ENCODE measurements at regions not wholly inside any gene's neighbourhood (a gene's known extent, or its start where the extent isn't known, plus 50 kb on each side); places are given as distances from the start of the nearest gene placed in this dataset.
"Not testable (repeated sequence)": the region's sequence is repeated elsewhere in the genome, so short reads cannot be mapped to it uniquely, and the experiment has no call there.

DNA sequence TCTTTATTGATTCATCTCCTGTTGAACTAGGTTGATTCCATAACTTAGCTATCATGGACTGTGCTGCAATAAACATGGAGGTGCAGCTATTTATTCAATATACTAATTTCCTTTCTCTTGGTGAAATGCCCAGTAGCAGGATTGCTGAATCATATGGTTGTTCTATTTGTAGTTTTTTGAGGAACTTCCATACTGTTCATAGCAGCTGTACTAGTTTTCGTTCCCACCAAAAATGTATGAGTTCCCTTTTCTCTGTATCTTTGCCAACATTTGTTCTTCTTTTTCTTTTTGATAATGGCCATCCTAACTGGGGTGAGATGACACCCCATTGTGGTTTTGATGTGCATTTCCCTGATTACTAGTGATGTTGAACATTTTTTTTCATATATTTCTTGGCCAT lies 87.2 kb upstream of the NAV2 start:
- no peak for DNase-seq

DNA sequence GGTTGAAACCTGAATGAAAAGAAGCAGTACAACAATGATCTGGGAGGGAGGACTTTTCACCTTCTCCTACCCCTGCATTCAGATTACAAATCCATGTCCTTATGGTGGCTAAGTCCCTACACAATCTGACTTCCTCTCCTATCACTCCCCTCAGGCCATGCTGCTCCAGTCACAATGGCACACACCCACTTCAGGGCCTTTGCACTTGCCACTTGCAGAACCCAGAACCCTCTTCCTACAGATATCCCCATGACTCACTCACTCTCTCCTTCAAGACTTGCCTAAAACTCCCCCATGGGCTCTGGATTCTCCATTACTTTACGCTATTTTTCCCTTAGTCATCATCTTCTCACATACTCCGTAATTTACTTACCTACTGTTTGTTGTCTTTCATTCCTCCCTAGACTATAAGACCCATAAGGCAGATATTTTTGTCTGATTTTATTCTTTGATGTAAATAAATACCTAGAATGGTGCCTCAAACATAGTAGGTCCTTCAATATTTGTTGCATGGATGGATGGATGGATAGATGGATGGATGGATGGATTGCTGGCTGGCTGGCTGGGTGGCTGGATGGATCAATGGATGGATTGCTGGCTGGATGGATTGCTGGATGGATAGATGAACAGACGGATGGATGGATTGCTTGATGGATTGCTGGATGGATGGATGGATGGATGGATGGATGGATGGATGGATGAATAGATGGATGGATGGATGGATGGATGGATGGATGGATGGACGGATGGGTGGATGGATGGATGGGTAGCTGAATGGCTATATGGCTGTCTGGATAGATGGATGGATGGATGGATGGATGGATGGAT lies 94.7 kb upstream of the NAV2 start:
- DNase-seq = no peak

DNA sequence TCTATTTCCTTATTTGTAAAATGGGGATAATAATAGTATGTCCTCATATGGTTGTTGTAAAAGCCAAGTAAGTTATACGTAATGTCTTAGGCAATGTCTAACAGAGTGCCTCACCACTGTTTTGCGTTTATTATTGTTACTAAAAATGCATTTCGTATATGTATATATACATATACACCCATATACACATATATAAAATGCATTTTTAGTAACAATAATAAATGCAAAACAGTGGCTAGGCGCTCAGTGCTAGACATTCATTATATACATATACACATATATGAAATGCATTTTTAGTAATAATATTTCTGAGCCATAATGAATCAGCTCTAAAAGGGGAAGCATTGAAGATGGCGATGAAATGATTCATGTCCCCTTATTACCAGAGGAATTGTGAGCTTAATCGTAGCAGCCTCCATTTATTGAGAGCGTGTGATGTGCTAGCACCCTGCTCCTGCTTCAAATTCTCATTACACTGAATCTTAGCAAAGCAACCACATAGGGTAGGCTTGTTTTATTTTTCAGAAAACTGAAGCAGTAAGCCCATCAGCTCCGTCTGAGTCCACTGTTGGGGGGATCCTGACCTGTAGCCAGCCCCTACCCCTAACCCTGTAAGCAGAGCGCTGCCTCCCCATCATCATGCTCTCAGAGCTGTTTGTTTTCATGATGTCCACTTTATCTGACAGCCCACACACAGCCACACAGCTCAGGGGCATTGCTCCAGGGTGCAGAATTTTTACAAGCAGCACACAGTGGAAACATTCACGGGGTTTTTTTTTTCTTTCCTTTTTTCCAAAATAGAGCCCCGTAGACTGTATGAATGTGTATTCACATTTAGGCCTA lies 97.1 kb upstream of the NAV2 start:
- DNase-seq = no peak

DNA sequence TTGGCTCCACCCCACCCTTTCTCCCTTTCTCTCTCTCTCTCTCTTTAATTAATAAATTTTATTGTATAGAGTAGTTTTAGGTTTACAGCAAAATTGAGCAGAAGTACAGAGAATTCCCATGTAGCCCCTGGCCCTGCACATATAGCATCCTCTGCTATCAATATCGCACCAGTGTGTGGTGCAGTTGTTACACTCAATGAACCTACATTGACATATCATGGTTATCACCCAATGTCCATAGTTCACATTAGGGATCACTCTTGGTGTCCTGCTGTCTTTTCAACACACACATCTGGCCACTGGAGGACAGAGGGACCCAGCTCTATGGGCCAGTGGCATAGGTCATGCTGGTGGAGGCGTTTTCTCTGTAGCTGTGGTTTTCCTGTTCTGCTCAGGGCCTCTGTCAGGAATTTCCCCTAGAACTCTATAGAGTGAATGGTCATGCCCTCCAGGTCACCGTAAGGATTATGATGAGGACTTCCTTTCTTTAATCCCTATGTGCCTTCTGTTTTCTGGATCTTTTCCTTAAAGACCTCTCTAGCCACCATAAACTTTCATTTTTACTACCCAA lies 98.2 kb upstream of the NAV2 start:
- DNase-seq = no peak

DNA sequence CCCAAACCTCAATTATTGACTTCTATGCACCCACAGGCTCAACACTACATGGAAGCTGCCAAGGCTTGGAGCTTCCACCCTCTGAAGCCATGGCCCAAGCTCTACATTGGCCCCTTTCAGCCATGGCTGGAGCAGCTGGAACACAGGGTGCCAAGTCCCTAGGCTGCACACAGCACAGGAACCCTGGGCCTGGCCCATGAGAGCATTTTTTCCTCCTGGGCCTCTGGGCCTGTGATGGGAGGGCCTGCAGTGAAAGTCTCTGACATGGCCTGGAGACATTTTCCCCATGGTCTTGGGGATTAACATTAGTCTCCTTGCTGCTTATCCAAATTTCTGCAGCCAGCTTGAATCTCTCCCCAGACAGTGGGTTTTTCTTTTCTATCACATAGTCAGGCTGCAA lies 100.6 kb upstream of the NAV2 start:
- DNase-seq = not testable (repeated sequence)

DNA sequence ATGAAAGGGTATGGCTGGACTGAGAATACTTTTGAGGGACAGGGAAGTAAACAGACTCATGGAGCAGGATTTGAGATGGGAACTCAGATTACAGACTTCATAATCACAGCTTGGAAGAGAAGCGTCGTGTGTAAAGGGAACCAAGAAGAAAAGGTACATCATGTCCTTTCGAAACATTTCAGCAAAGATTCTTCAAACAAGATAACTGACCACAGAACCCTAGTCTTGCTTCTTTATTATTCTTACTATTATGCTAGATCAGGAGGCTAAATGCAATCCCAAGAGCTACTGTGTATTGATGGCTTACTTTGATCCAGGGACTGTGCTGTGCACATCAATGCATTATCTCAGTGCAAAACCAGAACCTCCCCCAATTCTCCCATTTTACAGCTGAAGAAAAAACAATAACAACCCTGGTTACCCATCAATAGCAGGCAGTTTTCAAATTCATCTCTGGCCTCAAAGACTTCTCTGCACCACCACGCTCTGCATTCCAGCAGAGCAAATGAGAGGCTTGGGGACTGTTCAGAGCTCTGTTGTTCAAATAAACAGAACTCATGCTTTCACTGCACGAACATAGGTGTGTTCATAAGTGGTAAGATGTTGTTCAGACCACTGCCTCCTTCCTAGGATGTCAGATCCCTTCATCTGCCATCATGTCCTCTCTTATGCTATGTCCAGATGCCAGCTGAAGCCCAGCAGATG lies 104.8 kb upstream of the NAV2 start:
- no peak for DNase-seq

DNA sequence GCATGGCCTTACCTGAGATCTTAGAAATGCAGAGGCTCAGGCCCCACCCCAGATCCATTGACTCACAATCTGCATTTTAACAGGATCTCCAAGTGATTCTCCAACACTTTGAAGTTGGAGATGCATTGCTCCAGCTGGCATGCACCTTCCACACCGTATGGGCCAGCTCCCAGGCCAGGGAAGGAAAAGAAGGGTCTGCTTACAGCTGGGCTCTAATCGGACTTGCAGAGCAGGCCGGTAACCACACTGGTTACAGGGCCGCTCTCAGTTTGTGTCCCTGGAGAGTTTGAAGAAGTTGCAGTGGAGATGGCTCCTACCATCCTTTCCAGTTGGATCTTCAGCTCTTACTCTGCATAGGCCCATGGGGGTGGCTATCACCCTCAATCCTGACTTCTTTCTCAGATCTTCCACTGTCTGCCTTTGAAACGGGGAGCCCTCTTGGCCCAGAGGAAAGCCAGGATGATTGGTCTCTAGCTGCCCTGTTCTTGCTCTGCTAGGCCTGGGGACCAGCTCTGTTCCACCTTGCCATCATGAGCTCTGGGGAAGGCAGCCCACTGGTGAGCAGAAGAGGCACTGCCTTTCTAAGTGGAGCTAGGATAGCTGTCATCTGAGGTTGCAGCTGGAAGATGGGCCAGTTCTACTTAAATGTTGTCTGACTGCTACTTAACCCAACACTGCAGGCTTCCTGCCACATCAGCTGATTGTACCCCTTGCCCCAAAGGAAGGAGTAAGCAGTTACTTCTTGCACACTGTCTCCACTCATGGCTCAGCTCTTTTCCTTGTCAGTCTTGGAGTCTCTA lies 105.6 kb upstream of the NAV2 start:
- no peak for DNase-seq

DNA sequence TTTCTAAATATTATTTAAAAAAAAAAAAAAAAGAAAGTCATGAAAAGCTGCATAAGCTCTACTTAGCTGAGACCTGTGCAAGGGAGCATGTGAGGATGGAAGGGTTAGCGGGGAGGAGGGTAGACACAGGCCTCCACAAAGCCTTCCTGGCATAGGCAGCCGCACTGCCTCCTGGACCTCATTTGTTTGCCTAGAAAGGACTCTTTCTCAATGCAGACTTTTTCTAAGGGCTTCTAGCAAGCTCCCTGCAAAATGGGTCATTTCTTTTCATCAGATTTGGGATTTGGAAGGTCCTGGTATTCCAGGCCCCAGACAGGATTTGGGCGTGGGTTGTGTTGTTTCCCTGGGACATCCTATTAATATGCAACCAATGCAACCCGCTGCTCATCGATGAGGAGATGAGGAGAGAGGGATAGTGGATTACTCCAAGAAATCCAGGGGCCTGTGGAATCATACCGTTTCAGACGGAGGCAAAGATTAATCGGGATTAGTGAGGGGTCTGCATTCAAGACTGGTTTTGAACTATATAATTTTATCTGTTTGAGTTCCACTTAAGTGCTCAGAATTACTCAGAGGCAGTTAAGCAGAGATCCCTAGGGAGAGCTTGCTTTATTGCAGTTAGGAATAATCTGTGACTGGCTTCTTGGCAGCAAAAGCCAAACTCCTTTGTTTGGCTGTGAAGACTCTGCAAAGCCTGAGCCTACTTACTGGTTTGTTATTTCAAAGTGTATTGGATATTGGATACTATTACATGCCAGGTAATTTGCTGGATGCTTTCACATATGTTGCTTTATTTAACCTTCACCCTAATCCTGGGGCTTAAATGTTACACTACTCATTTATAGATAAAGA lies 106.9 kb upstream of the NAV2 start:
- DNase-seq = no peak

DNA sequence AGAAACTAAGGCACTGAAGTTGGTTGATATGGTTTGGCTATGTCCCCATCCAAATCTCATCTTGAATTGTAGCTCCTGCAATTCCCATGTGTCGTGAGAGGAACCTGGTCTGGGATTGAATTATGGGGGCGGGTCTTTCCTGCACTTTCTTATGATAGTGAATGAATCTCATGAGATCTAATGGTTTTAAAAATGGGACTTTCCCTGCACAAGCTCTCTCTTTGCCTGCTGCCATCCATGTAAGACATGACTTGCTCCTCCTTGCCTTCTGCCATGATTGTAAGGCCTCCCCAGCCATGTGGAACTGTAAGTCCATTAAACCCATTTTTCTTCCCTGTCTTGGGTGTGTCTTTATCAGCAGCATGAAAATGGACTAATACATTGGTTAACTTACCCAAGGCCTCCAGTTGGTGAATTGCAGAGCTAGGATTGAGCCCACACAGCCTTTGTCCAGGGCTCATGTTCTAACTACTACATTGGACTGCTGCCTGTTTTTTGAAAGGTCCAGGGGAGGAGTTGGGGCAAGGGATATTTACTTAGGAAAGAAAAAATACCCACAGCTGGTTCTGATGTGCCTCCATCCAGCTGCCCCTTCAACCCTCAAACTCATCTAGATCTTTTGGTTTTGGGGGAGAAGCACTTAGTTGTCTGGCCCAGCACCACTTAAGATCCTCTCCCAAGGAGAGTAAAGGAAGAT lies 107.8 kb upstream of the NAV2 start:
- no peak for DNase-seq

DNA sequence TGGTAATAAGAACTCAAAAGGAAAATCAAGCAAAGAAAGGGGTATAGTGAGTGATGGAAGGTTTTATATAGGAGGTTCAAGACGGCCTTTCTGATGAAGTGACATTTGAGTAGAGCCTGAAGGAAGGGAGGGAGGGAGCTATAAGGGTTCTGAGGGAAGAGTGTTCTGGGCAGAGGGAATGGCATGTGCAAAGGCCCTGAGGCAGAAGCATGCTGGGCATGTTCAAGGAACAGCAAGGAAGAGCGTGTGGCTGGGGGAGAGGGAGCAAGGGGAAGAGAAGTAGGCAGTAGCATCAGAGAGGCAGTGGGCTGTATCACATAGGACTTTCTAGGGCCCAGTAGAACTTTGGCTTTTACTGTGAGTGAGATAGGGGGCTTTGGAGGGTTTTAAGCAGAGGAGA lies 108.9 kb upstream of the NAV2 start:
- no peak for DNase-seq

DNA sequence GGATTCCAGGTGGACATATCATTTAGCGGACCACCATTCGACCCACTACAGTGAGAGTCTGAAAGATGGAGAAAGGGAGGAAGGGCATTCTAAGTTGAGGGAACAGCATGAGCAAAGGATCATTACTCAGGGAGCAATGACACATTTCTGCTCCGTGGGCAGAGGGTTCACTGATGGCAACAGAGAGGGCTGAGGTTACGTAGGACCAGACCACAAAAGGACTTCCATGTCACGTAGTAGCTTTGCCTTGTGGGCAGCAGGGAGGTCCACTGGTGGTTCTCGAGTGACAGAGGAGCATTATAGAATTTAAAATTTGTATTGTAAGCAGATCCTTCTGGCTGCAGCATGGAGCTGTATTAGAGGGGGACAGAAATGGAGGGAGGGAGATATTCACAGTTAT lies 109.7 kb upstream of the NAV2 start:
- no peak for DNase-seq

DNA sequence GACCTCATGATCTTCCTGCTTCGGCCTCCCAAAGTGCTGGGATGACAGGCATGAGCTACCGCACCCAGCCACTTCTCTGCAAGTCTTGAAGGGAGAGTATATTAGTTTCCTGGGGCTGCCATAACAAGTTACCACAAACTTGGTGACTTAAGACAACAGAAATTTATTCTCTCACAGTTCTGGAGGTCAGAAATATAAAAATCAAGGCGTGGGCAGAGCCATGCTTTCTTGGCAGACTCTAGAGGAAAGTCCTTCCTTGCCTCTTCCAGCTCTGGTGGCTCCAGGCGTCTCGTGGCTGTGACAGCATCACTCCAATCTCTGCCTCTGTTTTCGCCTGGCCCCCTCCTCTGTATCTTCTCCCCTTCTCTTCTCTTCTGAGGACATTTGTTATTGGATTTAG lies 110.2 kb upstream of the NAV2 start:
- no peak for DNase-seq

DNA sequence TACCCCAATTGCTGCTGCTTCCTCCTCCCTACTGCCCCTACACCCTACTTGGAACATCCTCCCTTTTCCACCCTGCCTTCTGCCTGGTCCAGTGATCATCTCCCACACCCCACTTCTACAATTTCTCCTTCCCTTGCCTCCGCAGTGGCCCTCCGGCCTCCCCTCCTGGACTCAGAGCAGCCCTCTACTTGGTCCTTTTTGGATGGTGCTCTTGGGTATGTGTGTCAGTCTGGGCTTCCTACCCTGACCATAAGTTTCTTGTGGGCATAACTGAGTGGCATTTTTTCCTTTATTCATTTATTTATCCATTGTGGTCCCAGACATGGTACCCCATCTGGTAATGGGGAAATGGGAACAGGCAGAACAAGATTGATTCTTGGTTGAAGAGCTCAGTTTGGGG lies 111.4 kb upstream of the NAV2 start:
- DNase-seq = no peak

DNA sequence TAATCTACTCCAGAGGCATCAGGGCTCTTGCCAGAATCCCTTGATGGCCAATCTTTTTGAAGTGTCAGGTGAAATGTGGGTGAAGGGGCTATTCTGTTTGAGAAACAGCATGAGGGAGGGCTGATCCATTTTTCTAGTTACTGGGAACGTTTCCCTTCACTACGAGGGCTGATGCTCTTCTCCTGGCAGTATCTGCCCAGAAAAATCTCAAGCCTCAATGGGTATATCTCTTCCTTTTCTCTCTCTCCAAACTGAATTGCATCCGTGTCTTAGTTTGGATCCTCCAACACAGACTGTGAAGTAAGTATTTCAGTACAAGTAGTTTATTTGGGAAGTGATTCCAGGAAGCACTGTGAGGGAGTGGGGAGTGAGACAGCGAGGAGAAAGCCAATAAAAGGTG lies 113.0 kb upstream of the NAV2 start:
- DNase-seq = no peak

DNA sequence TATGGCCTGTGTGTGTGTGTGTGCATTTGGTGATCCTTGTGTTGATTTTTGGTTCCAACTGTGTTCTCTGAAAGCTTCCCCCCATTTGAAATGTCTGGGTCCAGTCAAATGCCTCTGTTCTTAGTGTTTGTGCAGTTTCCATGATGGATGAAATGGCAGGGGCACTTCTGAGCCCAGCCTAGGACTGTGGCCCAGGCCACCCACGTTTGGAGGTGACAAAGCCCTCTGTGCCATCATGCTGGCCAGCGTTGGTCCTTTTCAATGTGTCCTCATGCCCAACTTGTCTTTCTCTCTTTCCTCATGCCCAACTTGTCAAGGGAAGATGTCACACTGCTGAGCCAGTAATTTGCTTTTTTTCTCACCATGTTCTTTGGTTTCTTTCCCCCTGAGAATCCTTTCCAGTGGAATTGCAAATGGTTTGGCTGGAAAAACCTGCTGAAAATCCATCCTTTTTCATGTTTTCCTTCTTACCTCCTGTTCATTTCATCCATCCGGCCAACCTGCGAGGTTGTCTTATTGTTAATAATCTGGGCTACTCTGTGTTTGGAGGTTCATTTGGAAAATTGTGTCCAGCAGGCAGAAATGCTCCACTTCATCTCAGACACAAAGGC lies 113.7 kb upstream of the NAV2 start:
- no peak for DNase-seq

DNA sequence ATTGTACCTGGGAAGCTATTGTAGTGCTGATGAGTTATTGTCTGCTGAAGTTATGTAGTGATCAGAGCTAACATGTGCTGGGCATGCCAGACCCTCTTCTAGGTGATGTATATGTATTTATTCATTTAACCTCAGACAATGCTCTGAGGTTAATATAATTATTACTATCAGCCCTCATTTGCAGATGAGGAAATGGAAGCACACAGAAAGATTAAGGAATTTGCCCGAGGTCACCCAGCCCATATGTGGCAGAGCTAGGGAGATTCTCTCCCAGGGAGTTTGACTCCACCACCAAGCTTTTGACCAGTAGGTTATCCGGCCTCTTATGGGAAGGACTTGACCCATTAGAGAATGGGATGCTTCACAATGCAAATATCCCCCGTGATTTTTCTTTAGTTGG lies 114.2 kb upstream of the NAV2 start:
- DNase-seq = no peak

DNA sequence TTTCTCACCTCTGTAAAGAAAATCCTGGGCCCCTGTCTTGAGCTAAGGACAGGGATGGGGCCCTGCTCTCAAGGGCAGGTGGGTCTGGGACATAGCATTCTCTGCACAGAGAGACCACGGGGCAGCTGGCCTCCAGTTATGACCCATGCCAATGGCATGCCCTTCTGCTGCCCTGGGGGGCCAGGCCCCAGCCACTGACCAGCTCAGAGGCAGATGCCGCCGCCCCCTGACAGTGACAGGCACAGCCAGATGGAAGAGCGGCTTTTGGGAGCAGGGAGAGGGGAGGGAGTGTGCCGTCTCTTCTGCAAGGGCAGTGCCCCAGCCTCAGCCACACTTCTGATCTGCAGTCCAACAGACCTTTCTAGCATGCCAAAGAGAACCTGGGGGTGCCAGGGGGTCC lies 114.8 kb upstream of the NAV2 start:
- DNase-seq = no peak

DNA sequence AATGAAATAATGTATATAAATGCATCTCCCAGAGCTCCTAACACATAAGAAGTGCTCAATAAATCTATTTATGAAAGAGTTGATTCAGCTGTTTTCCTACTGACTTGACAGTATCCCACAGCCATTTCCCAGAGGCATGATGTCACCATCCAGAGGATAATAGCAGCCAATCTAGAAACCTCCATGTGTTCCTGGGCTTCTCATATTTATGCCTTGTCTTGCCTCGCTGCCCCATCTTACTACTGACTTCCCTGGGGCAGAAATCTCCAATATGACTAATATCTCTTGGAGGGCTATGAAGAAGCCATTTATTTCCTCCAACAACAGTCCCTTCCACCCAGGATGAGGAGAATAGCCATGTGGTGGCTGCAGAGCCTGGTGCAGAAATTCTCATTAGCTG lies 115.4 kb upstream of the NAV2 start:
- DNase-seq = no peak

DNA sequence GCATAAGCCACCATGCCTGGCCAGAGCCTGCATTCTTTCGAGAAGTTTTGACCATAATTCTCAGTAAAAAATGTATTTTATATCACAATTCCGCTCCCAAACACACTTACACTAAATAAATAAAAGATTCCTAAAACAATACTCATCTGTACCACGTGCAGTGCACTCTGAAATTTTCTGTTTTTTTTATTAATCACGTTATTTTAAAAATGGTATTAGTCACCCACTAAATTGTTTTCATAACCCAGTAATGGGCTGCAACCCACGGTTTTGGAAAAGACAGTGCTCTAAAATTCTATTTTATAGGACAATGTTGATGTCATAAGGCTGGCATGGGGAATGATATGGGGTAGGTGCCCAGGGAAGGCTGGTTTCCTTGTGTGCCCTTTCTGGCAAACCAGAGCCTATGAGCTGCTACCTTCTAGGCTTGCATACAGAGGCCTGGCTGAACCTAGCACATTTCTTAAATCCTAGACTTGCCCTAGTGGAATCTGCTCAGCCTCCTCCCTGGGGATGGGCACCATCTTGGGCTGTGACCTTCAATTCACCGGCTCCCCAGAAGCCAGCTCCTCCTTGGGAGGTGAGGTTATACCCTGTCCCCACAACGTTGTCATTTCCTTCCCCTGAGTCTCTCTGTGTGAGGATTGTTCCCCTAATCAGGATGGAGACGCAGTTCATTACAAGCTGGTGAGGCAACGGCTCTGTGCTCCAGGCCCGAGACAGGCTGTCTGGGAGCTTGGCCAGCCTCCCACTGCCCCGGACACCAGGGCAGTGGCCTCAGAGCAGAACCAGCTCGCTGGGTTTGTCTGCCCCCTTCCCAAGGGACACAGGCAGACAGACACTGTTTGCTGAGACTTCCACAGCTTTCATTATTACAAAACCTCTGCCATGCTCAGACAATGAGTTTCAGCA lies 116.5 kb upstream of the NAV2 start:
- no peak for DNase-seq
